ENCODE measurements at regions not wholly inside any gene's neighbourhood (a gene's known extent, or its start where the extent isn't known, plus 50 kb on each side); places are given as distances from the start of the nearest gene placed in this dataset.

GRCh38 chr2:857937-858336, 92.7 kb upstream of the SNTG2 start:
- TF ChIP-seq, protein P1, sequence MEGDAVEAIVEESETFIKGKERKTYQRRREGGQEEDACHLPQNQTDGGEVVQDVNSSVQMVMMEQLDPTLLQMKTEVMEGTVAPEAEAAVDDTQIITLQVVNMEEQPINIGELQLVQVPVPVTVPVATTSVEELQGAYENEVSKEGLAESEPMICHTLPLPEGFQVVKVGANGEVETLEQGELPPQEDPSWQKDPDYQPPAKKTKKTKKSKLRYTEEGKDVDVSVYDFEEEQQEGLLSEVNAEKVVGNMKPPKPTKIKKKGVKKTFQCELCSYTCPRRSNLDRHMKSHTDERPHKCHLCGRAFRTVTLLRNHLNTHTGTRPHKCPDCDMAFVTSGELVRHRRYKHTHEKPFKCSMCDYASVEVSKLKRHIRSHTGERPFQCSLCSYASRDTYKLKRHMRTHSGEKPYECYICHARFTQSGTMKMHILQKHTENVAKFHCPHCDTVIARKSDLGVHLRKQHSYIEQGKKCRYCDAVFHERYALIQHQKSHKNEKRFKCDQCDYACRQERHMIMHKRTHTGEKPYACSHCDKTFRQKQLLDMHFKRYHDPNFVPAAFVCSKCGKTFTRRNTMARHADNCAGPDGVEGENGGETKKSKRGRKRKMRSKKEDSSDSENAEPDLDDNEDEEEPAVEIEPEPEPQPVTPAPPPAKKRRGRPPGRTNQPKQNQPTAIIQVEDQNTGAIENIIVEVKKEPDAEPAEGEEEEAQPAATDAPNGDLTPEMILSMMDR (IDR thresholded peaks at IDR 0.05; ENCODE audit: insufficient read depth, low read depth, low read length) = no peak
- H3K36me3 ChIP-seq (ENCODE audit: control insufficient read depth, insufficient read depth, low read length) = no peaks in the 10 kb centered on the region
- H3K27me3 ChIP-seq (ENCODE audit: control insufficient read depth, insufficient read depth, low read length) = no peaks in the 10 kb centered on the region
- no peak for DNase-seq (ENCODE audit: low read depth)
- CTCF ChIA-PET = no interaction called here
- H3K4me3 ChIP-seq (ENCODE audit: low read depth, low read length) = no peak overlapping the region
- POLR2A ChIA-PET = no interaction called here

GRCh38 chr2:857081-857480, 93.6 kb upstream of the SNTG2 start:
- no peaks in the 10 kb centered on the region for H3K27me3 ChIP-seq (ENCODE audit: control insufficient read depth, insufficient read depth, low read length)
- no peaks in the 10 kb centered on the region for H3K36me3 ChIP-seq (ENCODE audit: control insufficient read depth, insufficient read depth, low read length)
- CTCF ChIA-PET = interaction anchor here (0.6 to 1.1 kb wide), 2 partner anchors 9 to 689 kb away, joined by 3 to 4 read pairs; no protein-coding TSS in a partner anchor
- H3K4me3 ChIP-seq (ENCODE audit: low read depth, low read length) = no peak overlapping the region
- TF ChIP-seq, protein P1 (IDR thresholded peaks at IDR 0.05; ENCODE audit: insufficient read depth, low read depth, low read length) = no peak
- POLR2A ChIA-PET = no interaction called here
- DNase-seq (ENCODE audit: low read depth) = no peak

DNA sequence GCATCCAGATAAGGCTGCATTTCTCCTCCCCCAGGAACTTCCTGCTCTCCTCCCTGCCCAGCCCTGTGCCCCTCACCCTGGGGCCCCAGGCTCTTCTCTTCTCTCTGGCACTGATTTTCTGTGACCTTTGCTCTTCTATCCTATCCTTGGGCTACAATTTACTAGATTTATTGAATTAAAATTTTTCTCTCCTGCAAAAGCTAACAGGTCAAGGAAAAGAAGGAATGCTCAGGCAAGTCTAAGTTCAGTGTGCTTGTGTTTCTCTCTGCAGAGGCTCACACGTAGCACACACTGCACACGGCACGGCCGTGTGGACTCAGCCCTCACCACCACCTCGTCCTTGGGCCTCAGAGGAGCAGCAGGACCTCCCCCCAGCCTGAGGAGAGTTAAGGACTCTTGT, 94.2 kb upstream of the SNTG2 start:
- POLR2A ChIA-PET = interaction anchor here (0.6 kb wide), 1 partner anchor 189 kb away, joined by 3 read pairs; no protein-coding TSS in a partner anchor
- no peak for DNase-seq (ENCODE audit: low read depth)
- CTCF ChIA-PET = interaction anchor here (0.6 to 1.2 kb wide), 6 partner anchors 8 to 690 kb away, joined by 3 to 8 read pairs (median 4); no protein-coding TSS in a partner anchor

DNA sequence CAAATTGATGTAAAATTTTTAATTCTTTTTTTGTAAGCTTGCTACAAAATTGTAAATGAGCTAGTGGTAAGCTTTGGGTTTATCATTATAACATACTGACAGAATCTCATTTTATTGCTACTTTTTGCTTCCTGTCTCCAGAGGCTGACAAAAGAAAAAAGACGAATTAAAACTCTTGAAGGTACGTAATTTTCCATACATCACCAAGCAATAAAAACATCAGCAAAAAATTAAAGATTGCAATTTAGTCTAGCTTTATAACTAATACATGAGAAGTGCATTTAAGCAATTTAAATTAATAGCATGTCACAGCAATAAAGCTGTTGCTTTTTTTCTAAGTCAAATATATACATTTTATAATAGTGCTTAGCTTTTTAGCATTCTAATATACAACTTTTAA, 94.6 kb upstream of the SNTG2 start:
- Histone ChIP-seq H3K4me3 (ENCODE audit: low read depth, low read length) (no peak overlapping the region), H3K36me3 (ENCODE audit: control insufficient read depth, insufficient read depth, low read length) (no peaks in the 10 kb centered on the region), H3K27me3 (ENCODE audit: control insufficient read depth, insufficient read depth, low read length) (no peaks in the 10 kb centered on the region)
- POLR2A ChIA-PET = interaction anchor here (0.6 kb wide), 1 partner anchor 189 kb away, joined by 3 read pairs; no protein-coding TSS in a partner anchor
- CTCF ChIA-PET = interaction anchor here (0.6 to 1.2 kb wide), 5 partner anchors 21 to 690 kb away, joined by 3 to 8 read pairs (median 4); no protein-coding TSS in a partner anchor
- TF ChIP-seq, protein P1 (IDR thresholded peaks at IDR 0.05; ENCODE audit: insufficient read depth, low read depth, low read length) = no peak
- no peak for DNase-seq (ENCODE audit: low read depth)

More for the DNA sequence above, 94.2 kb upstream of the SNTG2 start:
- TF ChIP-seq, protein P1 (IDR thresholded peaks at IDR 0.05; ENCODE audit: insufficient read depth, low read depth, low read length) = no peak
- Histone ChIP-seq H3K4me3 (ENCODE audit: low read depth, low read length) (no peak overlapping the region), H3K27me3 (ENCODE audit: control insufficient read depth, insufficient read depth, low read length) (no peaks in the 10 kb centered on the region), H3K36me3 (ENCODE audit: control insufficient read depth, insufficient read depth, low read length) (no peaks in the 10 kb centered on the region)

DNA sequence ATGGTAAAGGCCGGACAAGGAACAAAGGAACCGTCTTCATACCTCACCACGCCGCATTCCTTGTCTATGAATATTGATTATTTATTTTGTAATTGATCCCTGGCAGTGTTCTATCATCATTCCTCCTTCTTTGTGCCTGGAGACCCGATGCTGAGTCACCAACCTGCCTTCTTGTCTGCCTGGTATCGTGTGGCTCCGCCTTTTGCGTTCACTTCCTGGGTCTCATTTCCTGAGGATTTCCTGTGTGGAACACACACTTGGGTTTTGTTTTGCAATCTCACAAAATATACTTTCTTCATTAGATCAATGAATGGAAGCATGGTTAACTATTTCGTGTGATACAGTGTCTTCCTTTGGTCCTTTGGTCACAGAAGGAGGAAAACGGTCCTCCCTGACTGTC, 95.5 kb upstream of the SNTG2 start:
- CTCF ChIA-PET = interaction anchor here (1.0 kb wide), 1 partner anchor 691 kb away, joined by 3 read pairs; no protein-coding TSS in a partner anchor

More for the DNA sequence above, 95.5 kb upstream of the SNTG2 start:
- DNase-seq (ENCODE audit: low read depth) = no peak
- no peaks in the 10 kb centered on the region for H3K27me3 ChIP-seq (ENCODE audit: control insufficient read depth, insufficient read depth, low read length)
- H3K36me3 ChIP-seq (ENCODE audit: control insufficient read depth, insufficient read depth, low read length) = no peaks in the 10 kb centered on the region
- H3K4me3 ChIP-seq (ENCODE audit: low read depth, low read length) = no peak overlapping the region
- TF ChIP-seq, protein P1 (IDR thresholded peaks at IDR 0.05; ENCODE audit: insufficient read depth, low read depth, low read length) = no peak
- POLR2A ChIA-PET = no interaction called here

Data from BJ (cell line).